GM12878 (cell line): ENCODE measurements at regions not wholly inside any gene's neighbourhood (a gene's known extent, or its start where the extent isn't known, plus 50 kb on each side); places are given as distances from the start of the nearest gene placed in this dataset.

Experiments
- ATAC-seq: fragments of 200-7000 bp; cut with Tn5 transposase; 3 replicates; pipeline ENCODE4 v1.9.1; 2020; ENCODE audit warnings: mild to moderate bottlenecking, moderate library complexity
- BruUV-seq: library from RNA; stranded (reverse); fragments of 400-500 nt; replicated peaks from 2 replicates; lab custom pipeline; 2021; lab: Mats Ljungman, UMichigan
- CTCF ChIA-PET: fragments of 300-600 bp; sonication (Branson Sonifier 250); formaldehyde crosslinking; extraction: SDS; loops from one replicate; lab custom pipeline; 2021; ENCODE audit warnings: inconsistent platforms; lab: Yijun Ruan, JAX
- POLR2A ChIA-PET: fragments of 350-600 bp; formaldehyde crosslinking; extraction: SDS; loops from one replicate; lab custom pipeline; 2021; ENCODE audit warnings: inconsistent platforms; lab: Charles Lee
- RAD21 ChIA-PET: fragments of 300-600 bp; sonication (Branson Sonifier 250); formaldehyde crosslinking; loops from one replicate; lab custom pipeline; 2023; ENCODE audit warnings: antibody characterized with exemption; ENCODE audit not compliant: unreplicated experiment; lab: Charles Lee
- SMC1A ChIA-PET: fragments of 300-600 bp; sonication (Branson Sonifier 250); formaldehyde crosslinking; loops from one replicate; lab custom pipeline; 2023; ENCODE audit not compliant: unreplicated experiment, uncharacterized antibody; lab: Charles Lee
- DNase-seq: peaks from one replicate; pipeline ENCODE4 v3.0.0-alpha.2; 2011; ENCODE audit warnings: low read depth, low spot score
- FAIRE-seq: peaks from 3 replicates; lab custom pipeline; 2011; peaks lifted over from hg19 to GRCh38; lab: Jason Lieb, UNC
- H2AFZ ChIP-seq: 2 replicates; pipeline ENCODE4 v1.6.0; 2011; ENCODE audit warnings: low read depth, low read length, control low read depth; ENCODE audit not compliant: control insufficient read depth
- H3K27ac ChIP-seq: 2 replicates; pipeline ENCODE4 v1.5.1; 2011; ENCODE audit warnings: control low read depth; ENCODE audit not compliant: control insufficient read depth, insufficient read depth
- H3K27me3 ChIP-seq, 2 experiments: replicated peaks in 1 of 2; 2 replicates each; pipeline versions ENCODE4 v1.6.0 to v1.6.1; 2011; ENCODE audit warnings: low read length in 1 of 2; ENCODE audit not compliant: control insufficient read depth in 2 of 2, insufficient read depth in 2 of 2
- H3K36me3 ChIP-seq, 2 experiments: 2 replicates each; pipeline ENCODE4 v1.5.1; 2011; ENCODE audit warnings: low read length in 1 of 2; ENCODE audit not compliant: control insufficient read depth in 2 of 2, insufficient read depth in 2 of 2
- H3K4me1 ChIP-seq: 2 replicates; pipeline ENCODE4 v1.6.1; 2011; ENCODE audit warnings: mild to moderate bottlenecking, low read length, moderate library complexity, mixed read lengths; ENCODE audit not compliant: control insufficient read depth, insufficient read depth
- H3K4me2 ChIP-seq: 2 replicates; pipeline ENCODE4 v1.6.0; 2011; ENCODE audit warnings: control low read depth; ENCODE audit not compliant: control insufficient read depth, insufficient read depth
- H3K4me3 ChIP-seq: fragments of 200-600 bp; sonication (generic); 2 replicates; pipeline ENCODE4 v1.5.1; 2016
- H3K79me2 ChIP-seq: 2 replicates; pipeline ENCODE4 v1.6.0; 2011; ENCODE audit warnings: low read length; ENCODE audit not compliant: control insufficient read depth, insufficient read depth
- H3K9ac ChIP-seq: 2 replicates; pipeline ENCODE4 v1.8.0; 2011; ENCODE audit warnings: low read length, control low read depth, mixed read lengths; ENCODE audit not compliant: control insufficient read depth, insufficient read depth
- H3K9me3 ChIP-seq: replicated peaks from 3 replicates; pipeline ENCODE4 v1.5.1; 2011; ENCODE audit warnings: mild to moderate bottlenecking, low read length; ENCODE audit not compliant: control insufficient read depth, insufficient read depth
- H4K20me1 ChIP-seq: 2 replicates; pipeline ENCODE4 v1.6.0; 2011; ENCODE audit not compliant: control insufficient read depth, insufficient read depth
- BACH1 ChIP-seq: fragments of 450-650 bp; IDR thresholded peaks from 2 replicates; pipeline ENCODE4 v1.6.1; 2017; ENCODE audit warnings: mild to moderate bottlenecking, borderline replicate concordance
- BHLHE40 ChIP-seq, 2 experiments: fragments of 450-650 bp in 1 of 2; IDR thresholded peaks; 2 replicates each; pipeline ENCODE4 v1.6.1; 2011 to 2017; ENCODE audit warnings: low read depth in 2 of 2, borderline replicate concordance in 1 of 2, improper control_type of control experiment in 1 of 2, low read length in 1 of 2, mild to moderate bottlenecking in 1 of 2
- CBFB ChIP-seq: IDR thresholded peaks from 2 replicates; pipeline ENCODE4 v1.6.1; 2016; ENCODE audit warnings: antibody characterized with exemption, low read depth
- CREB1 ChIP-seq: IDR thresholded peaks from 2 replicates; pipeline ENCODE4 v1.6.1; 2012; ENCODE audit warnings: low read depth, mild to moderate bottlenecking, inconsistent platforms
- CREM ChIP-seq: IDR thresholded peaks from 2 replicates; pipeline ENCODE4 v1.6.1; 2014; ENCODE audit warnings: antibody characterized with exemption, low read depth
- E4F1 ChIP-seq: fragments of 450-650 bp; IDR thresholded peaks from 2 replicates; pipeline ENCODE4 v1.6.1; 2018; ENCODE audit warnings: borderline replicate concordance, mild to moderate bottlenecking; ENCODE audit not compliant: partially characterized antibody
- EED ChIP-seq: sonication (generic); IDR thresholded peaks from 2 replicates; pipeline ENCODE4 v1.6.1; 2016; ENCODE audit warnings: antibody characterized with exemption, low read depth
- HDGF ChIP-seq: fragments of 450-650 bp; IDR thresholded peaks from 2 replicates; pipeline ENCODE4 v1.6.1; 2016; ENCODE audit warnings: antibody characterized with exemption
- IKZF2 ChIP-seq, 2 experiments: fragments of 450-650 bp; IDR thresholded peaks; 2 replicates each; pipeline ENCODE4 v1.6.1; 2017; ENCODE audit warnings: mild to moderate bottlenecking in 2 of 2, moderate library complexity in 2 of 2
- IRF3 ChIP-seq: fragments of 450-650 bp; IDR thresholded peaks from 2 replicates; pipeline ENCODE4 v1.6.1; 2014; ENCODE audit warnings: mild to moderate bottlenecking
- NKRF ChIP-seq: fragments of 450-650 bp; conservative IDR thresholded peaks from 2 replicates; pipeline ENCODE4 v1.6.1; 2017; ENCODE audit warnings: mild to moderate bottlenecking, moderate library complexity
- PAX5 ChIP-seq: IDR thresholded peaks from 2 replicates; pipeline ENCODE4 v1.6.1; 2011; ENCODE audit warnings: low read depth, low read length, borderline replicate concordance
- PKNOX1 ChIP-seq: fragments of 450-650 bp; IDR thresholded peaks from 2 replicates; pipeline ENCODE4 v1.6.1; 2016; ENCODE audit warnings: mild to moderate bottlenecking
- RELB ChIP-seq: fragments of 450-650 bp; IDR thresholded peaks from 2 replicates; pipeline ENCODE4 v1.6.1; 2017; ENCODE audit warnings: low read depth, mild to moderate bottlenecking, moderate library complexity
- SMAD1 ChIP-seq: fragments of 450-650 bp; IDR thresholded peaks from 2 replicates; pipeline ENCODE4 v1.6.1; 2018; ENCODE audit warnings: mild to moderate bottlenecking, low read depth; ENCODE audit not compliant: partially characterized antibody
- TBL1XR1 ChIP-seq: IDR thresholded peaks from 2 replicates; pipeline ENCODE4 v1.6.1; 2012; ENCODE audit warnings: low read depth, low read length, improper control_type of control experiment
- ZNF24 ChIP-seq: fragments of 450-650 bp; IDR thresholded peaks from 2 replicates; pipeline ENCODE4 v1.6.1; 2017; ENCODE audit warnings: antibody characterized with exemption, mild to moderate bottlenecking
- WGBS: methylation state at CpG from one replicate; pipeline ENCODE4 v1.1.6; 2016; ENCODE audit warnings: low lambda C conversion rate; ENCODE audit not compliant: insufficient replicate concordance, insufficient coverage; ENCODE audit errors: missing lambda C conversion rate; 5-methylcytosine and 5-hydroxymethylcytosine counted together
- in situ Hi-C: fragments of 300-500 bp; cut with MboI; formaldehyde crosslinking; loops from 9 replicates; pipeline ENCODE4 v1.14.3; 2018; ENCODE audit warnings: mixed read lengths
- intact Hi-C: fragments of 100-400 bp; cut with micrococcal nuclease; formaldehyde crosslinking; loops from one replicate; pipeline ENCODE4 v1.14.2; 2022; ENCODE audit not compliant: unreplicated experiment

GRCh38 chr18:53943326-53943860, 281.1 kb downstream of the MBD2 start:
- Histone ChIP-seq H3K9ac (no peak overlapping the region), H3K4me3 (no peak overlapping the region), H2AFZ (no peak overlapping the region), H3K4me1 (no peaks in the 10 kb centered on the region), H3K27me3 (no peaks in the 10 kb centered on the region), H3K36me3 (no peaks in the 10 kb centered on the region), H3K4me2 (no peak overlapping the region), H3K79me2 (no peaks in the 10 kb centered on the region), H4K20me1 (no peaks in the 10 kb centered on the region), H3K27ac (no peak overlapping the region), H3K9me3 (no peaks in the 10 kb centered on the region; the same call in 2 of the 3 replicates)
- ChIA-PET RAD21 (no interaction called here), CTCF (no interaction called here), SMC1A (no interaction called here), POLR2A (no interaction called here)
- DNase-seq (no peak), ATAC-seq (no peak), FAIRE-seq (no peak)
- in situ Hi-C loops (no loop called here), intact Hi-C loops (no loop called here)
- WGBS = 68% methylated on average over 1 of the region's 1 CpG
- TF ChIP-seq EED = no peak
- TF ChIP-seq BHLHE40 (IDR thresholded peaks at IDR 0.05; ENCODE audit: borderline replicate concordance in 1 of 2, low read depth in 2 of 2, low read length in 1 of 2) = no peak
- TF ChIP-seq CBFB = no peak
- no peak for TF ChIP-seq PAX5
- no peak for TF ChIP-seq TBL1XR1
- TF ChIP-seq IKZF2 (IDR thresholded peaks at IDR 0.05) = no peak
- TF ChIP-seq ZNF24 = no peak
- no peak for TF ChIP-seq PKNOX1
- TF ChIP-seq SMAD1 = no peak
- no peak for TF ChIP-seq NKRF
- no peak for TF ChIP-seq CREM
- no peak for TF ChIP-seq E4F1
- no peak for TF ChIP-seq RELB
- TF ChIP-seq BACH1 = no peak
- no peak for TF ChIP-seq HDGF
- no peak for TF ChIP-seq IRF3
- no peak for TF ChIP-seq CREB1
- no TSS peak for BruUV-seq
